ENCODE measurements at regions not wholly inside any gene's neighbourhood (a gene's known extent, or its start where the extent isn't known, plus 50 kb on each side); places are given as distances from the start of the nearest gene placed in this dataset.

DNA sequence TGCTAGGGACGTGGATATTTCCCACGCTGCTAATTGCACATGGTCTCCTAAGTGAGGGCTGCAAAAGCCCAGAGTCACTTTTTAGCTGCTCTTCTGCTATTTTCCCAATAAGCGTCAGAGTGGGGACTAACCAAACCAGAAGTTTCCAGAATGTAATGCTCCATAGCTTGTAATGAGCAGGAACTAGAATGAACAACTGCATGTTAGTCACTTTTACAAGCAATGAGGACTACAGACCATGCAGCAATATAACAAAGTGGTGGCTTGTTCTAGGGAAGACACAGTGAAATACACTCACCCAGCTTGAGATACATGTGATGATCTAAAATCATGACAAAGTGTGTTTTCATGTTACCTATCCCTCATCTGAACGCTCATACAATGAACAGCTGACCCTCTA is 314.1 kb upstream of the SGK1 start:
- TF ChIP-seq, protein P1, sequence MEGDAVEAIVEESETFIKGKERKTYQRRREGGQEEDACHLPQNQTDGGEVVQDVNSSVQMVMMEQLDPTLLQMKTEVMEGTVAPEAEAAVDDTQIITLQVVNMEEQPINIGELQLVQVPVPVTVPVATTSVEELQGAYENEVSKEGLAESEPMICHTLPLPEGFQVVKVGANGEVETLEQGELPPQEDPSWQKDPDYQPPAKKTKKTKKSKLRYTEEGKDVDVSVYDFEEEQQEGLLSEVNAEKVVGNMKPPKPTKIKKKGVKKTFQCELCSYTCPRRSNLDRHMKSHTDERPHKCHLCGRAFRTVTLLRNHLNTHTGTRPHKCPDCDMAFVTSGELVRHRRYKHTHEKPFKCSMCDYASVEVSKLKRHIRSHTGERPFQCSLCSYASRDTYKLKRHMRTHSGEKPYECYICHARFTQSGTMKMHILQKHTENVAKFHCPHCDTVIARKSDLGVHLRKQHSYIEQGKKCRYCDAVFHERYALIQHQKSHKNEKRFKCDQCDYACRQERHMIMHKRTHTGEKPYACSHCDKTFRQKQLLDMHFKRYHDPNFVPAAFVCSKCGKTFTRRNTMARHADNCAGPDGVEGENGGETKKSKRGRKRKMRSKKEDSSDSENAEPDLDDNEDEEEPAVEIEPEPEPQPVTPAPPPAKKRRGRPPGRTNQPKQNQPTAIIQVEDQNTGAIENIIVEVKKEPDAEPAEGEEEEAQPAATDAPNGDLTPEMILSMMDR (IDR thresholded peaks at IDR 0.05), result no peak
- peak; percentile 8 for TF ChIP-seq POLR2AphosphoS5 (IDR thresholded peaks at IDR 0.05)

DNA sequence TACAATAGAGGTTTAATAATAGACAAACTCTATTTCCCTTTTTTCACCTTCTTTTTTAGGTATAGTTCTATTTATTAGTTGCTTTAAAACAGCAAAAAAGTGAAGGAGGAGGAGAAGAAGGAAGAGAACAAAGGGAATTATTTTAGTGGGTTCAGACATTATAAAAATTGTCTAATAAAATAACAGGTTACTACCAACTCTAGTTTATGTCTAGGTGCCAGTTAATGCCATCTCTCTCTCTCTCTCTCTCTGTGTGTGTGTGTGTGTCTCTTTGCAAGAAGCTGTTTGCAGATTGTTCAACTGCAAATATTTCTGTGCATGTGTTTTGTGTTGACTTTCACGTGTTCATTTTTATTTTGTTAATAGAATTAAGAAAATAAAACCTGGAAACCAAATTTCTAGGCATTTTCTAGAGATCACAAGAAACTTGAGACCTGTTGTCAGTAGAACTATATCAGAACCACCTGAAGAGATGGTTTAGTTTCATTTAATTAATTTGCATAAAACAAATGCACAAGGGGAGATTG is 313.5 kb upstream of the SGK1 start:
- TF ChIP-seq POLR2A (IDR thresholded peaks at IDR 0.05), result no peak
- no peak for TF ChIP-seq POLR2AphosphoS5 (IDR thresholded peaks at IDR 0.05)
- TF ChIP-seq, protein P1 (IDR thresholded peaks at IDR 0.05), result no peak
- intact Hi-C loops (cut with DNase I), result no loop called here
- Histone ChIP-seq H3K4me3 (no peak overlapping the region), H3K4me1 (replicated peaks) (peaks cover 7% of the 10 kb centered on the region), H3K36me3 (no peaks in the 10 kb centered on the region), H3K27me3 (replicated peaks; ENCODE audit: insufficient read depth) (no peaks in the 10 kb centered on the region), H3K9me3 (no peaks in the 10 kb centered on the region), H3K27ac (peak overlapping the region; percentile 31 to 74)
- no peak for DNase-seq (ENCODE audit: low spot score)
- WGBS, result 40% methylated on average over 1 of the region's 1 CpG

More for the DNA sequence above, 314.1 kb upstream of the SGK1 start:
- WGBS, result 92% methylated on average over 4 of the region's 4 CpGs
- no peak overlapping the region for H3K4me3 ChIP-seq
- no peaks in the 10 kb centered on the region for H3K36me3 ChIP-seq
- DNase-seq (ENCODE audit: low spot score), result no peak
- H3K4me1 ChIP-seq (replicated peaks), result peaks cover 7% of the 10 kb centered on the region
- intact Hi-C loops (cut with DNase I), result no loop called here
- no peaks in the 10 kb centered on the region for H3K9me3 ChIP-seq
- peak overlapping the region; percentile 31 to 74 for H3K27ac ChIP-seq
- H3K27me3 ChIP-seq (replicated peaks; ENCODE audit: insufficient read depth), result no peaks in the 10 kb centered on the region

DNA sequence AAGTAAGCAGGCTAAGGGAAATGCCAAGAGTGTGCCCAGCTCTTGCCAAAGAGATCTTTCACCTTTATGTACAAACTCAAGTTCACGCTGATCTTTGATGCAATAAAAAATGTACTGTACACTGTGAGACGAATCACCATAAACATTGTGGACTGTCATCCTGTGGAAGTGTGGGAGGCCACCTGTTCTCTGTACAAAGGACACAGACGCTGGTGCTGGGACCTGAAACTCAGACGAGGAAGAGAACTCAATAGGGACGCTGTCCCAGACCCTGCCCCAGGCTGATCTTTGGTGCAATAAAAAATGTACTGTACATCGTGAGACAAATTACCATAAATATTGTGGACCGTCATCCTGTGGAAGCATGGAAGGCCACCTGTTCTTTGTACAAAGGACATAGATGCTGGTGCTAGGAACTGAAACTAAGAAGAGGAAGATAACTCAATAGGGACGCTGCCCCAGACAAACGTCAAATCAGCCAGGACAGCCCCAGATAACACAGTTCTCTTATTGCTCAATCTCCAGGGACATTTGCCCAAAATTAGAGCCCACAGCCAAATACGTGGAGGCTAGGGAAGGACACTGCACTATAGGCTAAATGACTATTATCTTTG is 312.7 kb upstream of the SGK1 start:
- peaks cover 7% of the 10 kb centered on the region for H3K4me1 ChIP-seq (replicated peaks)
- intact Hi-C loops (cut with DNase I), result no loop called here
- H3K4me3 ChIP-seq, result peak overlapping the region in 1 of 2 donors; percentile 16
- peak overlapping the region; percentile 31 to 74 for H3K27ac ChIP-seq
- no peaks in the 10 kb centered on the region for H3K9me3 ChIP-seq
- 13% methylated on average over 10 of the region's 10 CpGs for WGBS
- no peaks in the 10 kb centered on the region for H3K27me3 ChIP-seq (replicated peaks; ENCODE audit: insufficient read depth)
- TF ChIP-seq POLR2AphosphoS5 (IDR thresholded peaks at IDR 0.05) (peak; percentile 84), POLR2A (IDR thresholded peaks at IDR 0.05) (no peak)
- no peaks in the 10 kb centered on the region for H3K36me3 ChIP-seq
- DNase-seq (ENCODE audit: low spot score), result peak; percentile 78

DNA sequence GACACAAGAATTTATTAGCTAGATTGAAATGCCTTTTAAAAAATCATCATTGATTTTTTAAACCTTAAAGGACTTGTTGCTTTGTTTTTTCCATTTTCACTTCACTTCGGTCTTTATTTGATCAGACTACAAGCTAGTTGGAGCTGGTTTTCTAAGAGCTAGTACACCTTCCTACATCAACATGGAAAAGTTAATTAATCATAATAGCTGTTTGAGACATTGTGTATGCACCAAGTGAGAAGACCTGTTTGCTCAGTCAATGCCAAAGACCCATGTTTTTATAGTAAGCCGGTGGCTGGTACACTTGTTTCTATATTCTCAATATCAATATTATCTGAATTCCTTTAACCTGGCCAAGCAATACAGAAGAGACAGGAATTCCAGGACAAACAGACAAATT is 310.2 kb upstream of the SGK1 start:
- Histone ChIP-seq H3K36me3 (no peaks in the 10 kb centered on the region), H3K27ac (no peak overlapping the region), H3K27me3 (replicated peaks; ENCODE audit: insufficient read depth) (no peaks in the 10 kb centered on the region), H3K4me3 (no peak overlapping the region), H3K9me3 (no peaks in the 10 kb centered on the region), H3K4me1 (replicated peaks) (peaks cover 7% of the 10 kb centered on the region)
- DNase-seq (ENCODE audit: low spot score), result no peak
- 58% methylated on average over 2 of the region's 2 CpGs for WGBS
- TF ChIP-seq, protein P1 (IDR thresholded peaks at IDR 0.05), result no peak
- TF ChIP-seq POLR2A (IDR thresholded peaks at IDR 0.05) (no peak), POLR2AphosphoS5 (IDR thresholded peaks at IDR 0.05) (no peak)
- intact Hi-C loops (cut with DNase I), result no loop called here

DNA sequence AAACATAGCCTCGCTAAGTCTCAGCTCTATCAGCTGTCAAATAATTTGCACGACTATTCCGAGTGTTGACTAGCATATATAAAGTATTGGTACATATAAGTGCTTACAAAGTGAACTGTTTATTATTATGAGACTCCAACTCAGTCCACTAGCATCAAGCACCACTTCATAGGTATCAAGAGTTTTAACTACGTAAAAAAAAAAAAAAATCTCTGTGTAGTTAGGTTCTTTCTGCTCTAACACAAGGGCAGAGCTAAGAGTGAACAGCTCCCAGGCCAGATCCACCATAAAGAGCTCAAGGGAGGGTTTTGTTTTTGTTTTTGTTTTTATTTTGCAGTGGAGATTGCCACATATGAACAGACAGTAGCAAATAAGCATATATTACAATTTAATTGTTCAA is 309.8 kb upstream of the SGK1 start:
- Histone ChIP-seq H3K9me3 (no peaks in the 10 kb centered on the region), H3K4me1 (replicated peaks) (peaks cover 7% of the 10 kb centered on the region), H3K4me3 (no peak overlapping the region), H3K36me3 (no peaks in the 10 kb centered on the region), H3K27ac (no peak overlapping the region), H3K27me3 (replicated peaks; ENCODE audit: insufficient read depth) (no peaks in the 10 kb centered on the region)
- no peak for DNase-seq (ENCODE audit: low spot score)
- TF ChIP-seq POLR2AphosphoS5 (IDR thresholded peaks at IDR 0.05), result no peak
- no peak for TF ChIP-seq POLR2A (IDR thresholded peaks at IDR 0.05)
- TF ChIP-seq, protein P1 (IDR thresholded peaks at IDR 0.05), result no peak
- intact Hi-C loops (cut with DNase I), result no loop called here
- 95% methylated on average over 4 of the region's 4 CpGs for whole genome bisulfite sequencing

Data from prostate gland (tissue), 2 donors.